Ovary (tissue), 3 donors: ENCODE measurements at regions not wholly inside any gene's neighbourhood (a gene's known extent, or its start where the extent isn't known, plus 50 kb on each side); places are given as distances from the start of the nearest gene placed in this dataset.

ENCODE experiments used
- CTCF ChIP-seq, 3 donors: fragments of 450-650 bp in 2 of 3; fragments of 200-600 bp in 1 of 3; IDR thresholded peaks; one replicate each; pipeline versions ENCODE4 v1.5.1 to v1.8.0; 2016 to 2022; ENCODE audit warnings: antibody characterized with exemption in 3 of 3, mild to moderate bottlenecking in 1 of 3
- EP300 ChIP-seq: sonication (generic); formaldehyde crosslinking; IDR thresholded peaks from one replicate; pipeline ENCODE4 v1.6.1; 2017; ENCODE audit warnings: antibody characterized with exemption
- donor health status: DM: no; HTN: no; CAD: no.

- TF ChIP-seq CTCF (IDR thresholded peaks at IDR 0.05): no peak
- no peak for TF ChIP-seq EP300
These were observed 289.7 kb upstream of the PARD3B start for GRCh38 chr2:204255526-204255925.
